GM21367 (cell line): ENCODE measurements at regions not wholly inside any gene's neighbourhood (a gene's known extent, or its start where the extent isn't known, plus 50 kb on each side); places are given as distances from the start of the nearest gene placed in this dataset.

Experiments used
- ATAC-seq: cut with Tn5 transposase; IDR thresholded peaks from one replicate; pipeline ENCODE4 v1.9.1; 2021; ENCODE audit not compliant: unreplicated experiment

GRCh38 chr1:67582625-67583461 is 102.2 kb upstream of the GADD45A start:
- ATAC-seq, result no peak

- no peak for ATAC-seq
Observed at GRCh38 chr1:67583462-67583950, 101.5 kb upstream of the GADD45A start.

- no peak for ATAC-seq
Observed at GRCh38 chr1:67584938-67585337, 100.1 kb upstream of the GADD45A start.

- ATAC-seq, result no peak
Observed at GRCh38 chr1:67586596-67586995, 98.4 kb upstream of the GADD45A start.

- ATAC-seq, result no peak
Observed at GRCh38 chr1:67588178-67588855, 96.7 kb upstream of the GADD45A start.

- ATAC-seq, result no peak
Observed at GRCh38 chr1:67589519-67590233, 95.3 kb upstream of the GADD45A start.

- ATAC-seq, result no peak
Observed at GRCh38 chr1:67590329-67590728, 94.7 kb upstream of the GADD45A start.

GRCh38 chr1:67594764-67595163 is 90.2 kb upstream of the GADD45A start:
- no peak for ATAC-seq

GRCh38 chr1:67596674-67597073 is 88.3 kb upstream of the GADD45A start:
- no peak for ATAC-seq

GRCh38 chr1:67597336-67597735 is 87.7 kb upstream of the GADD45A start:
- ATAC-seq, result no peak

- no peak for ATAC-seq
Observed at GRCh38 chr1:67599085-67599484, 85.9 kb upstream of the GADD45A start.

- ATAC-seq, result no peak
Observed at GRCh38 chr1:67601539-67601938, 83.5 kb upstream of the GADD45A start.

- no peak for ATAC-seq
Observed at GRCh38 chr1:67601955-67602354, 83.0 kb upstream of the GADD45A start.

- no peak for ATAC-seq
Observed at GRCh38 chr1:67604778-67605177, 80.2 kb upstream of the GADD45A start.

- no peak for ATAC-seq
Observed at GRCh38 chr1:67605209-67605780, 79.7 kb upstream of the GADD45A start.

- no peak for ATAC-seq
Observed at GRCh38 chr1:67607286-67607685, 77.7 kb upstream of the GADD45A start.

GRCh38 chr1:67607699-67608098 is 77.3 kb upstream of the GADD45A start:
- no peak for ATAC-seq

- ATAC-seq, result no peak
Observed at GRCh38 chr1:67608661-67609576, 76.1 kb upstream of the GADD45A start.

- ATAC-seq, result no peak
Observed at GRCh38 chr1:67609577-67610341, 75.2 kb upstream of the GADD45A start.
